ENCODE measurements at regions not wholly inside any gene's neighbourhood (a gene's known extent, or its start where the extent isn't known, plus 50 kb on each side); places are given as distances from the start of the nearest gene placed in this dataset.
"Not testable (repeated sequence)": the region's sequence is repeated elsewhere in the genome, so short reads cannot be mapped to it uniquely, and the experiment has no call there.

DNA sequence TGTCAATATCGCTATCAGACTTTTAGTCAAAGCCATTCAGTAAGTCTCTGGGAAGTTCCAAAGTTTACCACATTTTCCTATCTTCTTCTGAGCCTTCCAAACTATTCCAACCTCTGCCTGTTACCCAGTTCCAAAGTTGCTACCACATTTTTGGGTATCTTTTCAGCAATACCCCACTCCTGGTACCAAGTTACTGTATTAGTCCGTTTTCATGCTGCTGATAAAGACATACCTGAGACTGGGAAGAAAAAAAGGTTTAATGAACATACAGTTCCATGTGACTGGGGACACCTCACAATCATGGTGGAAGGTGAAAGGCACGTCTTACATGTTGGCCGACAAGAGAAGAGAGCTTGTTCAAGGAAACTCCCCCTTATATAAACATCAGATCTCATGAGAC, 307.2 kb downstream of the OXSM start:
- TF ChIP-seq POLR2A (IDR thresholded peaks at IDR 0.05): not testable (repeated sequence)
- TF ChIP-seq, protein P1, sequence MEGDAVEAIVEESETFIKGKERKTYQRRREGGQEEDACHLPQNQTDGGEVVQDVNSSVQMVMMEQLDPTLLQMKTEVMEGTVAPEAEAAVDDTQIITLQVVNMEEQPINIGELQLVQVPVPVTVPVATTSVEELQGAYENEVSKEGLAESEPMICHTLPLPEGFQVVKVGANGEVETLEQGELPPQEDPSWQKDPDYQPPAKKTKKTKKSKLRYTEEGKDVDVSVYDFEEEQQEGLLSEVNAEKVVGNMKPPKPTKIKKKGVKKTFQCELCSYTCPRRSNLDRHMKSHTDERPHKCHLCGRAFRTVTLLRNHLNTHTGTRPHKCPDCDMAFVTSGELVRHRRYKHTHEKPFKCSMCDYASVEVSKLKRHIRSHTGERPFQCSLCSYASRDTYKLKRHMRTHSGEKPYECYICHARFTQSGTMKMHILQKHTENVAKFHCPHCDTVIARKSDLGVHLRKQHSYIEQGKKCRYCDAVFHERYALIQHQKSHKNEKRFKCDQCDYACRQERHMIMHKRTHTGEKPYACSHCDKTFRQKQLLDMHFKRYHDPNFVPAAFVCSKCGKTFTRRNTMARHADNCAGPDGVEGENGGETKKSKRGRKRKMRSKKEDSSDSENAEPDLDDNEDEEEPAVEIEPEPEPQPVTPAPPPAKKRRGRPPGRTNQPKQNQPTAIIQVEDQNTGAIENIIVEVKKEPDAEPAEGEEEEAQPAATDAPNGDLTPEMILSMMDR (IDR thresholded peaks at IDR 0.05): not testable (repeated sequence)
